Brain microvascular endothelial cell (primary cell): ENCODE measurements at regions not wholly inside any gene's neighbourhood (a gene's known extent, or its start where the extent isn't known, plus 50 kb on each side); places are given as distances from the start of the nearest gene placed in this dataset.

Source experiments
- DNase-seq: peaks from one replicate; pipeline ENCODE4 v3.0.0-alpha.2; 2020
- H3K27ac ChIP-seq: fragments of 250-450 bp; sonication (Bioruptor Pico); 2 replicates; pipeline ENCODE4 v1.5.1; 2020; ENCODE audit warnings: mild to moderate bottlenecking, moderate library complexity
- H3K27me3 ChIP-seq: fragments of 250-450 bp; sonication (Bioruptor Pico); replicated peaks from 2 replicates; pipeline ENCODE4 v1.5.1; 2020; ENCODE audit warnings: mild to moderate bottlenecking
- H3K36me3 ChIP-seq: fragments of 250-450 bp; sonication (Bioruptor Pico); replicated peaks from 2 replicates; pipeline ENCODE4 v1.5.1; 2020; ENCODE audit warnings: mild to moderate bottlenecking
- H3K4me3 ChIP-seq: 2 replicates; pipeline ENCODE4 v1.5.1; 2011; ENCODE audit warnings: low read depth, mild to moderate bottlenecking, control low read depth, low read length, moderate library complexity
- CTCF ChIP-seq: IDR thresholded peaks from 2 replicates; pipeline ENCODE4 v1.5.1; 2011; ENCODE audit warnings: low read depth, mild to moderate bottlenecking, moderate library complexity, low read length, control low read depth, inconsistent platforms; ENCODE audit errors: missing control alignments
- in situ Hi-C: cut with HindIII; loops from 2 replicates; pipeline ENCODE4 v1.10.0; 2017; ENCODE audit warnings: low sequenced_read_pairs, low pct_ligation_motif_present

GRCh38 chr9:30673132-30673531 lies 1711.3 kb upstream of the ACO1 start:
- H3K4me3 ChIP-seq = no peak overlapping the region
- TF ChIP-seq CTCF = no peak
- H3K36me3 ChIP-seq = no peaks in the 10 kb centered on the region
- in situ Hi-C loops = no loop called here
- H3K27me3 ChIP-seq = no peaks in the 10 kb centered on the region
- H3K27ac ChIP-seq = no peak overlapping the region
- no peak for DNase-seq

DNA sequence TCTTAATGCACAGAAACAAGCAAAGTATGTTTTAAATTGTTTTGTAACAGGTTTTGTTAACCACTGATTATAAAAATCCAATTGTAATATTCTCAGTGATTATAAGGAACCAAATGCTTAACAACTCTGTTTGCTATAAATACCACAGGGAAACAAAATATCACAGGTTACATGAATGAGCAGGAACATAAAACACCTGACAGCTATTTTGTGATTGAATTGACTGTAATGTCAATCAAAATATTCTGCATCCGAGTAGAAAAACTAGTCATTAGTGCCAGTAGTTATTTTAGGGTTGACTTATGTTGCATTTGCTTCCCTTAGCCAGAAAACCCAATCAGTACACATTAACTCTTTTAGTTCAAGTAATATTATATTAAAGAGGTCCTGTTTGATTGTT lies 1707.8 kb upstream of the ACO1 start:
- H3K4me3 ChIP-seq = no peak overlapping the region
- H3K27me3 ChIP-seq = no peaks in the 10 kb centered on the region
- no peak for DNase-seq
- in situ Hi-C loops = no loop called here
- no peak overlapping the region for H3K27ac ChIP-seq
- no peak for TF ChIP-seq CTCF
- H3K36me3 ChIP-seq = no peaks in the 10 kb centered on the region

- Histone ChIP-seq H3K36me3 (no peaks in the 10 kb centered on the region), H3K4me3 (no peak overlapping the region), H3K27me3 (no peaks in the 10 kb centered on the region), H3K27ac (no peak overlapping the region)
- no peak for TF ChIP-seq CTCF
- in situ Hi-C loops = no loop called here
- DNase-seq = no peak
Measured at GRCh38 chr9:30677221-30677620, 1707.2 kb upstream of the ACO1 start.

DNA sequence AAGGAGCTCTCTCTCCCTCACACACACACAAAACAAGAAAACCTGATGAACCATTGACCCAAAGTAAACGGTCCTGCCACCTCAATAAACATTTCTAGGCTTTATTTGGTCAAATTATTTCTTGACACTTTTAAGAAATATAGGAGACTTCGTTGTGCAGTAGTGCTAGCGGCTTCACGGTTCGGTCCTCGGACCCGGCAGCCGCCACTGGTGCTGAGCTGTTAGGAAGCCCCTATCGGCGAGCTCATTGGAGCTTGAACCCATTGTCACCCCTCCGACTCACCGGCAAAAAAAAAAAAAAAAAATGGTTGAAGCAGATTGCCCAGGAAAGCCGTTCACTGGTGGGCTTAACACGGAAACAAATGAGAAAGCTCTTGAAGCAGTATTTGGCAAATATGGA lies 1695.6 kb upstream of the ACO1 start:
- no peak for DNase-seq
- Histone ChIP-seq H3K27ac (no peak overlapping the region), H3K4me3 (no peak overlapping the region), H3K36me3 (no peaks in the 10 kb centered on the region), H3K27me3 (no peaks in the 10 kb centered on the region)
- TF ChIP-seq CTCF = no peak
- in situ Hi-C loops = no loop called here

- in situ Hi-C loops = no loop called here
- no peak overlapping the region for H3K27ac ChIP-seq
- DNase-seq = no peak
- H3K36me3 ChIP-seq = no peaks in the 10 kb centered on the region
- H3K27me3 ChIP-seq = no peaks in the 10 kb centered on the region
- TF ChIP-seq CTCF = no peak
- no peak overlapping the region for H3K4me3 ChIP-seq
Measured at GRCh38 chr9:30697958-30698357, 1686.5 kb upstream of the ACO1 start.

DNA sequence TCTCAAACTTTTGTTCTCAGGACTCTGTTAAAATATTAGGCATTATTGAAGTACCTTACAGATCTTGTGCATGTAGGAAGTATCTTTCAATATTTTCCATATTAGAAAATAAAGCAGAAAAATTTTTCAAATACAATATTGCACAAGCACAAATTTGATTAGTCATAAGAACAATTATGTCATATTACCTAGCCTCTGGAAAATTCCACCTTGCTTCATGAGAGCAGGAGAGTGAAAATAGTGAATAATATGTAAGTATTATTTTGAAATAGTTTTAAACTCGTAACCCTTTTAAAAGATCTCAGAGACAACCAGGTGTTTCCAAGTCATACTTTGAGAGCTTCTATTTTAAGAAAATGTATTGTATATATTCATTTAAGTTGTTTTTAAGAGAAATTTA lies 1672.9 kb upstream of the ACO1 start:
- in situ Hi-C loops = no loop called here
- no peak for TF ChIP-seq CTCF
- no peaks in the 10 kb centered on the region for H3K36me3 ChIP-seq
- no peaks in the 10 kb centered on the region for H3K27me3 ChIP-seq
- DNase-seq = no peak
- no peak overlapping the region for H3K4me3 ChIP-seq
- H3K27ac ChIP-seq = no peak overlapping the region
